ENCODE measurements at regions not wholly inside any gene's neighbourhood (a gene's known extent, or its start where the extent isn't known, plus 50 kb on each side); places are given as distances from the start of the nearest gene placed in this dataset.

GRCh38 chr5:167447466-167448375 is 843.7 kb upstream of the WWC1 start:
- no peak for DNase-seq

GRCh38 chr5:167448376-167448775 is 843.1 kb upstream of the WWC1 start:
- no peak for DNase-seq

GRCh38 chr5:167451076-167451475 is 840.4 kb upstream of the WWC1 start:
- DNase-seq, result no peak

GRCh38 chr5:167452136-167452535 is 839.3 kb upstream of the WWC1 start:
- DNase-seq, result no peak

DNA sequence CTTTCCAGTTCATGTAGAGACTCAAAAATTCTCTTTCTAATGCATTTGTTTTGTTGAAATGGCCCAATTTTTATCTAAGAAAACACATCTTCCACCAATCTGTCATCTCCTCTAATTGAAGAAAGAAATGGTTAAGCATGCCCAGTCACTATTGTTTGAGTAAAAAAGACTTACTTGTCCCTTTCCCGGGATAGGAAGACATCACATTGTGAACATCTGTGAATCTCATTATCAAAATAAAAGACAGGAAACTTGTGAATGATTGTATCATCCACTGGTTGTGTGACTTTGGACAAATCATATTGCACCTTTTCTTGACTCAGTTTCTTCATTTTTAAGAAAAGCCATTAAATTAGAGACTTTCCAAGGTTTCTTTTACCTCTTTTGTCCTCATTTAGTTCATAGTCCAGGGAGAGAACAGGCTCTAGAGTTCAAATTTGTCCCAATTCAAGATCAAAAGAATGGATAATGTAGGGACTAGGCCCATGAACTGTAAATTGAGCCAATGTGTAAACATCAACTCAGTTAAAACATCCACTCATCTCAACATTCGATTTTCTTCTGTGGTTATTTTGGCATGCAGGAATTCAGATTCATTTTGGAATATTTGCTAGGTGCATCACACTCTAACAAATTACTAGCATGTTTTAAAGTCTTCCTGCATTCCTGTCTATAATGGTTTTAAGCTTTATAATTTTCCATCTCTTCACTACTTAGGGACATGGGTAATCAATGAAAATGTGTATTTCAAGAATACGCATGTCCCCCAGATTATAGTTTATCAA is 838.0 kb upstream of the WWC1 start:
- no peak for DNase-seq

- DNase-seq, result no peak
Measured at GRCh38 chr5:167458412-167458811, 833.0 kb upstream of the WWC1 start.

DNA sequence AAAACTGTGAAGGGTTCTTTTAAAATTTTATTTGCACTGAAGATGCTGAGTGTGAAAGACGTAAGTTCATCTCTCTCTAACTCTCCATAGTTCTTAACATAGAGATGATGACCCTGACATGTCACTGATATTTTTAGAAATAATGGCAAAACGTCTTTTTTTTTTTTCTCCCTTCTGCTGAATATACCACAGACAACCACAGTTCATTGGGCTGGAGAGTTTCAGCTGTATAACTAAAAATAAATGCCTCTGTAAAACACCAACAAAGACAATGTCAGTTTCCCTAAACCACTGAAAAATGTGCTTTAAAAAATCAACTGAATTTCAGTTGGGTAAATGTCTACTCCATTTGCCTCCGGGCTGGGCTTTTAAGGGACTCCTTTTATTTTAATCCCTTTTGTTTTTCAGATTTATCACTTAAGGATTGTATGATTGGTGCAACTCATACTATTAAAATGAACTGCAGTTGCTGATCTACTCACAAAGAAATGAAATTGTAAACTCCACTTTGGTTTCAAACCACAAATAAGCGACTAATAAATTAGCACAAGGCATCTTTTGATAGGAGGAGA is 830.9 kb upstream of the WWC1 start:
- no peak for DNase-seq

DNA sequence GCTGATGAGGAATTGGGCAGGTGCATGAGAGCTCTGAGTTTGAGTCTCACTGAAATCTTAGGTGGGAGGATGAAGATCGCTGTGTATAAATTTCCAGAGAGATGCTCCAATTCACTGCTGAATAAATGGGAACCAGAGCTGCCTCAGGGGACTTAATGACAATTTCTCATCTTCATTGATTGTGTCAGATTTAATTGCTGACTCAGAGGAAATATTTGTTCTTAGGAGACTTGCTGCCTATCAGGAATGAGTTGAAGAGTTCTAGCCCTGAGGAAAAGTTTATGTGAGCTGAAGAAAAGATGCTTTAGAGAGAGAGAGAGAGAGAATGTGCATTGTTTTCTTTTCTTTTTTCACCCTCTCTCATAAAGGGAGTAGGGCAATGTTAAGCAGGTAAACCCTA is 827.5 kb upstream of the WWC1 start:
- DNase-seq, result no peak

DNA sequence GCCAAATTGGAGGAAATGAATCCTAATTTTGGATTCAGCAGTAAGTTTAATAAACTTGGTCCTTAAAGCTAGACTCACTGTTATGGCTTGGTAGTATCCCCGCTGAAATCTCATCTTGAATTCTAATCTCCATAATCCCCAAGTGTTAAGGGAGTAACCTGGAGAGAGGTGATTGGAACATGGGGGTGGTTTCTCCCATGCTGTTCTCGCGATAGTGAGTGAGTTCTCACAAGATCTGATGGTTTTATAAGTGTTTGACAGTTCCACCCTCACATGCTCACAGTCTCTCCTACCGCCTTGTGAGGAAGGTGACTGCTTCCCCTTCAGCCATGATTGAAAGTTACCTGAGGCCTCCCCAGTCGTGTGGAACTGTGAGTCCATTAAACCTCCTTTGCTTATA is 824.5 kb upstream of the WWC1 start:
- DNase-seq, result no peak

- no peak for DNase-seq
Measured at GRCh38 chr5:167472566-167473108, 818.8 kb upstream of the WWC1 start.

GRCh38 chr5:167478188-167478587 is 813.3 kb upstream of the WWC1 start:
- DNase-seq, result no peak

- no peak for DNase-seq
Measured at GRCh38 chr5:167479779-167480178, 811.7 kb upstream of the WWC1 start.

DNA sequence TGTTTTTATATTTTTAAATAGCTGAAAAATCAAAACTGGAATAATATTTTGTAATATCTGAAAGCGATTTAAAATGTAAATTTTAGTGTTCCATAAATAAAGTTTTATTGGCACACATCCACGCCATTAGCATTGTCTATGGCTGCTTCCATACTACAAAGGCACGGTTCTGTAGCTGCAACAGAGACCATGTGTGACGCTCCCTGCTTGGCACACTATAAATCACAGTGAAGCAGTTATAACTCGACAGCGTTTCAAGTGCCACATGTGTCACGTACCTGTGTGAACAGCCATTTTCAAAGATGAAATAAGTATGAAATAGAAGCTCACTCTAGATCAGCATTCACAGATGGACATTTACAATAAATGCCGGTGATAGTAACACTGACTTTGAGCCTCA is 810.1 kb upstream of the WWC1 start:
- DNase-seq, result no peak

DNA sequence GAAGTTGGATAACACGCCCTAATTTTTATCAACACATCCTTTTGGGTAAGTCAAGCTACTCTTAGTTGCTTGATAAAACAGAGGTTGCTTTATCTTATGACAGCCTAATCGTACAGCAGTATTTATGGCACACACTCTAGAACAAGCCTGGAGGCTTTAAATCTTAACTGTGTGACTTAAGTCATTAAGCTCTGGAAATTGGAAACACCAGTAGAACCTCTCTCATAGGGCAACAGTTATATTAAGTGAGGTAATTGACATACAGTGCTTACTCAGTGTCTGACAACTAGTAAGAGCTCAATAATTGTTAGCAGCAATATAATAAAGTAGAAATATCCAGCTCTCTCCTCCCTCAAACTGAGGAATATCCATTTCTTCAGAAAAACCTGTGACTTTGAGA is 808.9 kb upstream of the WWC1 start:
- no peak for DNase-seq

GRCh38 chr5:167485061-167485774 is 806.2 kb upstream of the WWC1 start:
- no peak for DNase-seq

DNA sequence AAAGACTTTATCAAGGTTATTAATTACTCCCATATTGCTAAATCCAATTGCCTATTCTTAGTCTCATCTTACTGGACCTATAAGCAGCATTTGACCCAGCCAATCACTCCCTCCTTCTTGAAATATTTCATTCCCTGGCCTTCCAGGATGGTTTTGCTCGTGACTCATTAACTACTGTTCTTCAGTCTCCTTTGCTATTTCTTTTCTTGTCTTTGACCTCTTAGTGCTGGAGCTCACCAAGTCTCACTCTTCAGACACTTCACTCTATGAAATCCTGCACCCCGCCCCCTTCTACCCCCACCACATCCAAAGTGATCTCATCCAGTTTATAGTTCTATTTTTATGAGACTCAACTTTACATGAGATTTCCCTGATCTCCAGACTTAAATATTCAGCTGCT is 803.1 kb upstream of the WWC1 start:
- no peak for DNase-seq

DNA sequence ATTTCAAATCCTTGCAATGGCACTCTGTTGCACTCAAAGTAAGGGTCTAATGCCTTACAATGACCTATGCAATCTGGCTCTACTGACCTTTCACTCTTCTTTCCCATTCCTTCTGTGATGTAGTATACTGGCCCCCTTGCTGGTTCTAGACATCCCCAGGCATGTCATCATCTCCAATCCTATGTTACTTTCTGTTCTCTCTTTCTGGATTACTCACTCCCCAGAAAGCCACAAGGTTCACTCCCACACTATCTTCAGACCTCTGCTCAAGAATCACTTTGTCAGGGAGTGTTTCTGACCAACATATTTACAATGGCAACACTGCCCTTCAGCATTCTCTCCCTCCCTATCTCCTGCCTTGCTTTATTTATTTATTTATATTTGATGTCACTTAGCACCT is 802.2 kb upstream of the WWC1 start:
- no peak for DNase-seq

DNA sequence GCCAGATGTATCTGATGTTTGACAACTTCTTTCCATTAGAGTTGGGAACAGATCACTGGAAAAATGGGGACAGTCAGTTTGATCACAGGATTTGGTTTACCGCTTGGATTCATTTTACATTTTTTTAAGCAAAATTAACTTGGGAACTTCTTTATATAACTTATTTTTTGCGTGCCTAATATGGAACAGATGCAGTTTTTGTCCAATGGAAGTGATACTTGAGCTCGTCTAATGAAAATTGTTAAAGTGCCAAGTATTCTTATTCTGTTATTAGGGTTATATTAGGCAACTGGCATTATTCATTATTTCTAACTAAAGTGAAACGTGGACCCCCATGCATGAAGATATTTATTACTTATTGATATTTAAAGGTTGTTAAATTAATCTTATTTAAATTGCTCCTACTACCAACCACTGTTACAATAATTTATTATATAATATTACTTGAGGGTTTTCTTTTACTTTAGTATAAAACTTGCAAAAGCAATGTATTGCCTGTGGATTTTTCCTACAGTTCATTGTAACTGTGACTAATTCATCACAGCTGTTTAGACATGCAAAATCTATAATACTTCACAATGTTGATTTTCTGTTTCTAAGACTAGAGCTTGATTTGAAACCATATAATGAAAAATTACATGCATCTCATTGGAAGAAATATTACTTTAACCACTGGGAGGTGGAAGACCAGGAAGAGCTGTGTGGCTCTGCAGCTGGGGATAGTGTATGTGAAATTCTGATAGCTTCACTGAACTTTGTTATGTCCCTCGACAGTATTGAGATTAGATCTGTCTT is 787.3 kb upstream of the WWC1 start:
- DNase-seq, result no peak

DNA sequence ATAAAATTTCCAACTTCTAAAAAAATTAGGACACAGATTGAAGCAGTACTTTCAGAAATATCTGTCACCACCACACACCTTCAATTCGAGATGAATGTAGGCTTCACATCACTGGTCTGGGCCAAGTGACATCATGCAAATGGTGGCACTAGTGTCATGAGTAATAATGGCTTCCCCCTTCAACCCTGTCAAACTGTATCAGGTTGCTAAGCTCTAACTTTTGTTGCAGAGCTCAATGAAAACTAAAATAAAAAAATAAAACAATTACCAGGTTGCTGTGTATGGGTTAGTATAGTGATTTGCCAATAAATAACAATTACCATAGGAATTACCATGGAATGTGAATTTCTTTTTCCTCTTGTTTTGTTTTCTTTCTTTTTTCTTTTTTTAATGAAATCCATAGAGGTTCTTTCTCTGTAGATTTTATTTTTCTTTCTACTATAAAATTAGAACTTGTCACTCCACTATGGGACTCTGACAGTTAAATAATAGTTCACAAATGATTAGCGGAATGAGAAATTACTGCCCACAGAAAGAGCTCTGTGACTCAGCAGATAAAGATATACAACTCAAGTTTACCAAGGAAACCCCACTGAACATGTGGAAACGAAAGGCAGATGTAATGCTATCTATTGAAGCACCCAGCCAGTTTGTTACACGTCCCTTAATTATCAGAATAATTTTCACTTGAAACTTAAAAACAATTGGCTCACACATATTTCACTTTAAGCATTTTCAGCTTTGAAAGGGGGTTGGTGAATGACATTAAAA is 783.8 kb upstream of the WWC1 start:
- no peak for DNase-seq

DNA sequence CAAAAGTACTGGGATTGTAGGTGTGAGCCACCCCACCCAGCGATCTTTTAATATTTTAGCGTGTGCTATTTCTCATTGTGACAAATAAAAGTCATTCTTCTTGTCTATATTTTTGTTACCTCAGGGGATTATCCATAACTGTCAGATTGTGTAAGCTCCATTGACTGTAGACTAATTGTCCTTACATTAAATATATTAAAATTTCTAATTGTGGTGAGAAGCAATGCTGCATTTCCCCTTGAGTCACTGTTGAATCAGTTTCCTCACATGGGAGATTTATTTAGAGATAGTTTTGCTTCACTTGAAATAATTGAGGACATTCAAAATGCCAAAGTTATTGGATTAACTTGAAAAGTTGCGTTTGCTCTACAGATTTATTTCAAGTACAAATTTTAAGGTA is 782.4 kb upstream of the WWC1 start:
- no peak for DNase-seq

DNA sequence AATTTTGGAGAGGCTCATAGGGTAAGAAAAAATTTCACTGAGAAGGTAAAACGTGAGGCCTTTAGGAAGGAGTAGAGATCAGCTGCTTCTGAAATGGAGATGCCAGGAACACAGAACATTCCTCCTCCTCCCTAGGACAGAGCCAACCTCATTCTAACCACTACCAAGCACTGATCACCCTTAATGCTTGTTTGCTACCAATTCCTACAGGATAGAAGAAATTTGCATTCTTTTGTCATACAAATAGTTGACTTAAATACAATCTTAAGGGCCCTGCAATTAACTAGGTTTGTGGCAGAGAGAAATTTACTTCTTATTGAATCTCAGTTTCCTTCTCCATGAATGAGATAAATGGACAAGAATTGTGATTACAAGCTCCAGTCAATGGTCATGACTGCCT is 780.2 kb upstream of the WWC1 start:
- no peak for DNase-seq

Data from DMS 273 treated with DMSO at 0.1 percent for 48 hours (cell line).